Mammary epithelial cell (primary cell): ENCODE measurements at regions not wholly inside any gene's neighbourhood (a gene's known extent, or its start where the extent isn't known, plus 50 kb on each side); places are given as distances from the start of the nearest gene placed in this dataset.

ENCODE experiments used
- CTCF ChIP-seq, 2 donors: IDR thresholded peaks in 1 of 2; conservative IDR thresholded peaks in 1 of 2; 2 replicates each; pipeline ENCODE4 v1.5.1; 2011 to 2012; ENCODE audit warnings: inconsistent platforms in 2 of 2, low read length in 2 of 2, mild to moderate bottlenecking in 2 of 2, control low read depth in 1 of 2, low read depth in 1 of 2; ENCODE audit not compliant: insufficient read depth in 1 of 2; ENCODE audit errors: extremely low read depth in 1 of 2
- EZH2 ChIP-seq: IDR thresholded peaks from 2 replicates; pipeline ENCODE4 v1.6.1; 2012; ENCODE audit warnings: low read length, inconsistent platforms, borderline replicate concordance

GRCh38 chr1:224565611-224566406 is 50.3 kb upstream of the CNIH3 start:
- TF ChIP-seq CTCF (conservative IDR thresholded peaks at IDR 0.05 in 1 of 2, IDR thresholded peaks at IDR 0.05 in 1 of 2; ENCODE audit: extremely low read depth in 1 of 2, insufficient read depth in 1 of 2, low read depth in 1 of 2, low read length in 2 of 2) (no peak), EZH2 (no peak)
